Astrocyte of the hippocampus (primary cell): ENCODE measurements at regions not wholly inside any gene's neighbourhood (a gene's known extent, or its start where the extent isn't known, plus 50 kb on each side); places are given as distances from the start of the nearest gene placed in this dataset.
"Not testable (repeated sequence)": the region's sequence is repeated elsewhere in the genome, so short reads cannot be mapped to it uniquely, and the experiment has no call there.

Experiments used
- DNase-seq: peaks from one replicate; pipeline ENCODE4 v3.0.0; 2011; ENCODE audit warnings: low read depth, low spot score

GRCh38 chr21:23020969-23021368 lies 2022.8 kb downstream of the NCAM2 start:
- DNase-seq: no peak

- no peak for DNase-seq
These were observed 2023.3 kb downstream of the NCAM2 start for GRCh38 chr21:23021481-23021880.

- no peak for DNase-seq
These were observed 2028.7 kb downstream of the NCAM2 start for GRCh38 chr21:23026878-23027277.

- no peak for DNase-seq
These were observed 2041.6 kb downstream of the NCAM2 start for GRCh38 chr21:23039846-23040245.

GRCh38 chr21:23045955-23046354 lies 2047.7 kb downstream of the NCAM2 start:
- no peak for DNase-seq

- DNase-seq: no peak
These were observed 2069.5 kb downstream of the NCAM2 start for GRCh38 chr21:23067672-23068071.

GRCh38 chr21:23083242-23083641 lies 2085.0 kb downstream of the NCAM2 start:
- DNase-seq: no peak

GRCh38 chr21:23093259-23093658 lies 2095.1 kb downstream of the NCAM2 start:
- no peak for DNase-seq

GRCh38 chr21:23099185-23099584 lies 2101.0 kb downstream of the NCAM2 start:
- DNase-seq: no peak

- DNase-seq: no peak
These were observed 2102.9 kb downstream of the NCAM2 start for GRCh38 chr21:23101111-23101510.

GRCh38 chr21:23108533-23108932 lies 2110.3 kb downstream of the NCAM2 start:
- DNase-seq: no peak

GRCh38 chr21:23111070-23111600 lies 2112.9 kb downstream of the NCAM2 start:
- no peak for DNase-seq

- no peak for DNase-seq
These were observed 2121.3 kb downstream of the NCAM2 start for GRCh38 chr21:23119491-23119890.

- DNase-seq: no peak
These were observed 2129.8 kb downstream of the NCAM2 start for GRCh38 chr21:23127973-23128372.

GRCh38 chr21:23130308-23130707 lies 2132.1 kb downstream of the NCAM2 start:
- DNase-seq: peak; percentile 0

GRCh38 chr21:23131177-23131576 lies 2133.0 kb downstream of the NCAM2 start:
- no peak for DNase-seq

GRCh38 chr21:23138797-23139196 lies 2140.6 kb downstream of the NCAM2 start:
- DNase-seq: no peak

- DNase-seq: no peak
These were observed 2153.9 kb downstream of the NCAM2 start for GRCh38 chr21:23152130-23152529.

GRCh38 chr21:23153842-23154241 lies 2155.6 kb downstream of the NCAM2 start:
- DNase-seq: not testable (repeated sequence)

GRCh38 chr21:23155281-23155680 lies 2157.1 kb downstream of the NCAM2 start:
- DNase-seq: no peak

GRCh38 chr21:23160914-23161313 lies 2162.7 kb downstream of the NCAM2 start:
- no peak for DNase-seq

GRCh38 chr21:23162198-23162946 lies 2164.2 kb downstream of the NCAM2 start:
- DNase-seq: peak; percentile 0
